ENCODE measurements at regions not wholly inside any gene's neighbourhood (a gene's known extent, or its start where the extent isn't known, plus 50 kb on each side); places are given as distances from the start of the nearest gene placed in this dataset.

GRCh38 chr2:16308816-16309215, 356.8 kb downstream of the CYRIA start:
- Histone ChIP-seq H3K4me1 (ENCODE audit: control insufficient read depth in 1 of 2, insufficient read depth in 2 of 2, low read depth in 1 of 2, low read length in 1 of 2) (no peaks in the 10 kb centered on the region), H3K4me3 (ENCODE audit: low read depth in 2 of 2, low read length in 1 of 2) (no peak overlapping the region), H3K4me2 (no peak overlapping the region), H2AFZ (ENCODE audit: low read depth) (no peak overlapping the region), H3K36me3 (replicated peaks in 1 of 2; ENCODE audit: control insufficient read depth in 1 of 2, insufficient read depth in 2 of 2, low read length in 1 of 2) (no peaks in the 10 kb centered on the region), H3F3A (replicated peaks; ENCODE audit: insufficient read depth) (no peaks in the 10 kb centered on the region), H3K27me3 (ENCODE audit: insufficient read depth) (no peaks in the 10 kb centered on the region), H3K79me2 (ENCODE audit: insufficient read depth) (no peaks in the 10 kb centered on the region), H3K9me2 (no peaks in the 10 kb centered on the region), H3K9me3 (peaks cover 14% of the 10 kb centered on the region; the same call in 1 of the 2 replicates), H3K27ac (ENCODE audit: low read depth in 2 of 2, low read length in 1 of 2) (no peak overlapping the region), H4K20me1 (ENCODE audit: insufficient read depth) (no peaks in the 10 kb centered on the region), H3K9ac (no peak overlapping the region)
- ChIA-PET CTCF (interaction anchor here (0.9 to 5.3 kb wide), 9 partner anchors 8 to 365 kb away, joined by 3 to 28 read pairs (median 3); no protein-coding TSS in a partner anchor), POLR2A (no interaction called here)
- no peak for DNase-seq
- WGBS (ENCODE audit: low lambda C conversion rate) = 21% methylated on average over 2 of the region's 2 CpGs
- TF ChIP-seq CHD2 (IDR thresholded peaks at IDR 0.05; ENCODE audit: low read length, partially characterized antibody) = no peak
- TF ChIP-seq USF1 (IDR thresholded peaks at IDR 0.05; ENCODE audit: borderline replicate concordance, low read depth) = no peak
- no peak for TF ChIP-seq FOXM1 (IDR thresholded peaks at IDR 0.05; ENCODE audit: low read depth)
- TF ChIP-seq RFX5 (IDR thresholded peaks at IDR 0.05; ENCODE audit: low read length) = no peak
- no peak for TF ChIP-seq NRF1 (IDR thresholded peaks at IDR 0.05; ENCODE audit: low read depth, low read length)
- TF ChIP-seq RAD21 (IDR thresholded peaks at IDR 0.05; ENCODE audit: low read length) = no peak
- no peak for TF ChIP-seq RCOR1 (IDR thresholded peaks at IDR 0.05; ENCODE audit: low read length)
- no peak for TF ChIP-seq TCF12 (IDR thresholded peaks at IDR 0.05)
- no peak for TF ChIP-seq ELF1 (IDR thresholded peaks at IDR 0.05)

DNA sequence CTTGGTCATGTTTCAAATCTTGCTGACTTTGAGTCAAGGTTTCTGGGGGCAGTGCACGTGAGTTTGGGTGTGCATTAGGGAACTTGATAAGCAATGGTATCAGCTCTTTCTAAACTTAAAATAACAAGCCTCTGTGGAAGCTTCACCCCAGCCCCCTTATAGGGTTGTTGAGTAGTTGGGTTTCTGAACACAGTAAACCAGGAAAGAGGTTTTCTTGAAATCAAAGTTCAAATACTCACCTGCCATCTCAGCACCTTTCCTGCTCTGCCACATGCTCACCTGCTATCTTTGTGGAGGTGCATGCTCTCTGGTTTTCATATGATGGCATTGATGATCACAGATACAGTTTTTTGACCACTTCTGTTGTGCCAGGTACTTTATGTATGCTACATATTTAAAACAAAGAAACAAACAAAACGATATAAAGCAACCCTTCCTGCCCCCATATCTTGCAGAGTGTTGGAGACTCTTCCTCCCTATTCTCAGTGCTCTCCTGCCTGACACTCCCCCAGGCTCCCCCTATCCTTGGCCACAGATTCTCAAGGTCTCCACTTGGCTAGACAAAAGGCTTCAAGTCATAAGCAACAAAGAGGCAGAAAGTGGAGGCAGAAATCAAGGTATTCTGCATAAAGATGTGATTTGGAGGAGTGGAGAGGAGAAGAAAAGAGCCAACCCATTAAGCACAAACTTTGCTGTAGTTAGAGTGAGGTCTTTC, 360.6 kb downstream of the CYRIA start:
- no peak overlapping the region for H2AFZ ChIP-seq (ENCODE audit: low read depth)
- no peaks in the 10 kb centered on the region for H3F3A ChIP-seq (replicated peaks; ENCODE audit: insufficient read depth)
- POLR2A ChIA-PET = no interaction called here
- no peak overlapping the region for H3K4me2 ChIP-seq
- DNase-seq = no peak
- H3K79me2 ChIP-seq (ENCODE audit: insufficient read depth) = no peaks in the 10 kb centered on the region
- no peak overlapping the region for H3K9ac ChIP-seq
- H3K4me3 ChIP-seq (ENCODE audit: low read depth in 2 of 2, low read length in 1 of 2) = no peak overlapping the region
- H4K20me1 ChIP-seq (ENCODE audit: insufficient read depth) = no peaks in the 10 kb centered on the region
- H3K4me1 ChIP-seq (ENCODE audit: control insufficient read depth in 1 of 2, insufficient read depth in 2 of 2, low read depth in 1 of 2, low read length in 1 of 2) = peaks cover 0 to 3% of the 10 kb centered on the region in 2 experiments; a peak in 1 of 4 replicates
- TF ChIP-seq, protein P1, sequence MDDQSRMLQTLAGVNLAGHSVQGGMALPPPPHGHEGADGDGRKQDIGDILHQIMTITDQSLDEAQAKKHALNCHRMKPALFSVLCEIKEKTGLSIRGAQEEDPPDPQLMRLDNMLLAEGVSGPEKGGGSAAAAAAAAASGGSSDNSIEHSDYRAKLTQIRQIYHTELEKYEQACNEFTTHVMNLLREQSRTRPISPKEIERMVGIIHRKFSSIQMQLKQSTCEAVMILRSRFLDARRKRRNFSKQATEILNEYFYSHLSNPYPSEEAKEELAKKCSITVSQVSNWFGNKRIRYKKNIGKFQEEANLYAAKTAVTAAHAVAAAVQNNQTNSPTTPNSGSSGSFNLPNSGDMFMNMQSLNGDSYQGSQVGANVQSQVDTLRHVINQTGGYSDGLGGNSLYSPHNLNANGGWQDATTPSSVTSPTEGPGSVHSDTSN (IDR thresholded peaks at IDR 0.05) = no peak
- TF ChIP-seq RCOR1 (IDR thresholded peaks at IDR 0.05; ENCODE audit: low read length) (no peak), ELF1 (IDR thresholded peaks at IDR 0.05) (no peak), YY1 (IDR thresholded peaks at IDR 0.05; ENCODE audit: low read depth) (no peak), RAD21 (IDR thresholded peaks at IDR 0.05; ENCODE audit: low read length) (no peak), SIN3A (IDR thresholded peaks at IDR 0.05; ENCODE audit: borderline replicate concordance, low read depth, low read length) (no peak), MEF2A (IDR thresholded peaks at IDR 0.05; ENCODE audit: borderline replicate concordance, low read depth) (no peak), TEAD4 (IDR thresholded peaks at IDR 0.05; ENCODE audit: borderline replicate concordance, insufficient read depth) (no peak)
- TF ChIP-seq, protein P2, sequence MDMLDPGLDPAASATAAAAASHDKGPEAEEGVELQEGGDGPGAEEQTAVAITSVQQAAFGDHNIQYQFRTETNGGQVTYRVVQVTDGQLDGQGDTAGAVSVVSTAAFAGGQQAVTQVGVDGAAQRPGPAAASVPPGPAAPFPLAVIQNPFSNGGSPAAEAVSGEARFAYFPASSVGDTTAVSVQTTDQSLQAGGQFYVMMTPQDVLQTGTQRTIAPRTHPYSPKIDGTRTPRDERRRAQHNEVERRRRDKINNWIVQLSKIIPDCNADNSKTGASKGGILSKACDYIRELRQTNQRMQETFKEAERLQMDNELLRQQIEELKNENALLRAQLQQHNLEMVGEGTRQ (IDR thresholded peaks at IDR 0.05; ENCODE audit: borderline replicate concordance, low read depth, low read length) = no peak
- H3K9me3 ChIP-seq = peaks cover 12% of the 10 kb centered on the region; the same call in 1 of the 2 replicates
- H3K27ac ChIP-seq (ENCODE audit: low read depth in 2 of 2, low read length in 1 of 2) = no peak overlapping the region
- WGBS (ENCODE audit: low lambda C conversion rate) = 8% methylated on average over 2 of the region's 2 CpGs
- no peaks in the 10 kb centered on the region for H3K9me2 ChIP-seq
- H3K27me3 ChIP-seq (ENCODE audit: insufficient read depth) = no peaks in the 10 kb centered on the region
- no peaks in the 10 kb centered on the region for H3K36me3 ChIP-seq (replicated peaks in 1 of 2; ENCODE audit: control insufficient read depth in 1 of 2, insufficient read depth in 2 of 2, low read length in 1 of 2)
- CTCF ChIA-PET = no interaction called here
